ENCODE measurements at regions not wholly inside any gene's neighbourhood (a gene's known extent, or its start where the extent isn't known, plus 50 kb on each side); places are given as distances from the start of the nearest gene placed in this dataset.

DNA sequence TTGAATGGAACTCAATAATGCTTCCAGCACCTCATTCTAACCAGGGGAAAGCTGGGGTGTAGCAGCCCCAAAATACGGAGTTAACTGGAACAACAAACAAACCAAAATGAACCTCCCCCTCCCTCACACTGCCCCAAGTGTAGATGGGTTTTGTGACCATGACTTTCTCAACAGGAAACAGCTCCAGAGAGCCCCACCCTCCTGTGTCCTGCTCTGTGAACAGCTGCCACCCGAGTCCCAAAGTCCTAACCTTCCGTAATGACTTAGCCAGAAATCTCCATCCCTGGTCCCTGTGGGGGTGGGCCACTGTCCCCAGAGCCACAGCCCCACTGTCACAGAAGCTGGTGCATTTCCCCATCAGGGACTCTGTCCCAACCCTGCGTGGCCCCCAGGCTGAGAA lies 155.4 kb downstream of the CRYBB2 start:
- no peaks in the 10 kb centered on the region for H3K9me3 ChIP-seq
- no peak overlapping the region for H3K27ac ChIP-seq
- no peak overlapping the region for H3K4me3 ChIP-seq
- TF ChIP-seq CTCF (IDR thresholded peaks at IDR 0.05): no peak
- TF ChIP-seq POLR2A (IDR thresholded peaks at IDR 0.05): no peak
- intact Hi-C loops (cut with DNase I): loop anchor here in 1 of 2 donors (10.0 kb wide), 1 partner anchor 60 kb away; no protein-coding TSS in a partner anchor
- no peak for DNase-seq
- 54% methylated on average over 2 of the region's 4 CpGs for WGBS (ENCODE audit: insufficient coverage, low coverage, low lambda C conversion rate, missing lambda C conversion rate)
- ATAC-seq: no peak
- H3K36me3 ChIP-seq: peaks cover 0 to 9% (median 4%) of the 10 kb centered on the region in 4 donors
- no peaks in the 10 kb centered on the region for H3K4me1 ChIP-seq
- no peaks in the 10 kb centered on the region for H3K27me3 ChIP-seq

- WGBS (ENCODE audit: insufficient coverage, low coverage, low lambda C conversion rate, missing lambda C conversion rate): 67% methylated on average over 1 of the region's 11 CpGs
- Histone ChIP-seq H3K9me3 (no peaks in the 10 kb centered on the region), H3K27me3 (no peaks in the 10 kb centered on the region), H3K36me3 (peaks cover 0 to 17% (median 4%) of the 10 kb centered on the region in 4 donors), H3K27ac (no peak overlapping the region), H3K4me1 (no peaks in the 10 kb centered on the region), H3K4me3 (no peak overlapping the region)
- DNase-seq (no peak), ATAC-seq (no peak)
- TF ChIP-seq POLR2A (IDR thresholded peaks at IDR 0.05): no peak
- TF ChIP-seq CTCF (IDR thresholded peaks at IDR 0.05): no peak
- intact Hi-C loops (cut with DNase I): loop anchor here in 1 of 2 donors (10.0 kb wide), 1 partner anchor 59 kb away; no protein-coding TSS in a partner anchor
Observed at GRCh38 chr22:25375683-25376082, 156.2 kb downstream of the CRYBB2 start.

- DNase-seq (no peak), ATAC-seq (no peak)
- no peaks in the 10 kb centered on the region for H3K27me3 ChIP-seq
- H3K4me3 ChIP-seq: no peak overlapping the region
- no peaks in the 10 kb centered on the region for H3K9me3 ChIP-seq
- no peak overlapping the region for H3K27ac ChIP-seq
- TF ChIP-seq POLR2A (IDR thresholded peaks at IDR 0.05): no peak
- no peaks in the 10 kb centered on the region for H3K4me1 ChIP-seq
- WGBS (ENCODE audit: insufficient coverage, low coverage, low lambda C conversion rate, missing lambda C conversion rate): 93% methylated on average over 6 of the region's 6 CpGs
- H3K36me3 ChIP-seq: peaks cover 0 to 20% (median 4%) of the 10 kb centered on the region in 4 donors
- intact Hi-C loops (cut with DNase I): loop anchor here in 1 of 2 donors (10.0 kb wide), 1 partner anchor 57 kb away; no protein-coding TSS in a partner anchor
Observed at GRCh38 chr22:25377699-25378098, 158.3 kb downstream of the CRYBB2 start.

DNA sequence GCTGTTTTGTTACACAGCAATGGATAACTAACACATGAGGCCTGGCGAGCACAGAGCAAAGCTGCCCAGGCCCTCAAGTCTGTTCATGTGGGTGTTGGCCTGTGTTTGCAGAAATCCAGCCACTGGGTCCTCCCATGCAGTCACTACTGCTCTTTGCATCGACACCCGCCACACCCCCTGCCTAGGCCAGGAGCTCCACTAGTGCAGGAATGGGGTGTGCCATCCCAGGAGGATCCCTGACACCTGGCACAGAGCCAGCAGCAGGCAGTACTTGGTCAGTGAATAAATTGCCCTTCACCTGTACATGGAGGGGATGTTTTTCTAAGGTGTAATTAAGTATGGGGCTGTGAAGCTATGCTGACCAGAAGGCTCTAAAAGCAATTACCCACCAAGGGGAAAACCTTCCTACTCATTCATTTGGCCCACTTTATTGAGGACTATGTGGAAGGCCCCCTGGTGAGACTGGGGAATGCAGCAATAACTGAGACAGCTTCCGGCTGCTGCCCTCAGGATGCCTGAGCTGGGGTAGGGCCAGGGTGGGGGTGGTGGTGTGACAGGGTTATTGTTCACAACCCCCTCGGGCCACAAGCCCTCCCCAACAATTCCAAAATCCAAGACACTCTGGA lies 160.8 kb downstream of the CRYBB2 start:
- no peak for TF ChIP-seq POLR2A (IDR thresholded peaks at IDR 0.05)
- TF ChIP-seq CTCF (IDR thresholded peaks at IDR 0.05): no peak
- 77% methylated on average over 4 of the region's 5 CpGs for WGBS (ENCODE audit: insufficient coverage, low coverage, low lambda C conversion rate, missing lambda C conversion rate)
- no peak for ATAC-seq
- peaks cover 0 to 16% (median 4%) of the 10 kb centered on the region in 4 donors for H3K36me3 ChIP-seq
- intact Hi-C loops (cut with DNase I): no loop called here
- peaks cover 0 to 16% (median 8%) of the 10 kb centered on the region in 4 donors for H3K4me1 ChIP-seq
- DNase-seq: no peak
- H3K27me3 ChIP-seq: no peaks in the 10 kb centered on the region
- no peak overlapping the region for H3K4me3 ChIP-seq
- no peak overlapping the region for H3K27ac ChIP-seq
- H3K9me3 ChIP-seq: no peaks in the 10 kb centered on the region

DNA sequence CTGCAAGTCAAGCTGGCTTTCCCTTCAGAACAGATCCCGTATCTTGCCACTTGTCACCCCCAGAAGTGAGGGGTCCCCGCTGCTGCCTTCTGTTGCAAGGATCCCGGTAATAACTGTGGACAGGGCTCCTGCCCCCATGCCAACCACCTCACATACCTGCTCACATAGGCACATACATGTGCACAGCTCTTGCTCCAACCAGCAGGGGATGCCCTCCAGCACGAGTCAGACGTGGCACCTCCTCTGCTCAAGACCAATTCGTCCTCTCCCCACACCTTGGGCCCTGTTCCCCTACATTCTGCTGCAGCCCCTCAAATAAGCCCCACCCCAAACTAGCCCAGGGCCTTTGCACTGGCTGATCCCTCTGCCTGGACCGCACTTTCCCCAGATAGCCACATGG lies 163.3 kb downstream of the CRYBB2 start:
- intact Hi-C loops (cut with DNase I): no loop called here
- ATAC-seq: peak; percentile 64 to 77 (median 66)
- no peak for DNase-seq
- no peaks in the 10 kb centered on the region for H3K27me3 ChIP-seq
- H3K4me3 ChIP-seq: no peak overlapping the region
- peaks cover 0 to 12% (median 0%) of the 10 kb centered on the region in 4 donors for H3K36me3 ChIP-seq
- WGBS (ENCODE audit: insufficient coverage, low coverage, low lambda C conversion rate, missing lambda C conversion rate): 34% methylated on average over 5 of the region's 7 CpGs
- peaks cover 0 to 29% (median 10%) of the 10 kb centered on the region in 4 donors for H3K4me1 ChIP-seq
- H3K9me3 ChIP-seq: no peaks in the 10 kb centered on the region
- H3K27ac ChIP-seq: peak overlapping the region in 1 of 3 donors; percentile 51
- TF ChIP-seq POLR2A (IDR thresholded peaks at IDR 0.05) (no peak), CTCF (IDR thresholded peaks at IDR 0.05) (peak; percentile 23 to 46 (median 40))
